ENCODE measurements at regions not wholly inside any gene's neighbourhood (a gene's known extent, or its start where the extent isn't known, plus 50 kb on each side); places are given as distances from the start of the nearest gene placed in this dataset.

DNA sequence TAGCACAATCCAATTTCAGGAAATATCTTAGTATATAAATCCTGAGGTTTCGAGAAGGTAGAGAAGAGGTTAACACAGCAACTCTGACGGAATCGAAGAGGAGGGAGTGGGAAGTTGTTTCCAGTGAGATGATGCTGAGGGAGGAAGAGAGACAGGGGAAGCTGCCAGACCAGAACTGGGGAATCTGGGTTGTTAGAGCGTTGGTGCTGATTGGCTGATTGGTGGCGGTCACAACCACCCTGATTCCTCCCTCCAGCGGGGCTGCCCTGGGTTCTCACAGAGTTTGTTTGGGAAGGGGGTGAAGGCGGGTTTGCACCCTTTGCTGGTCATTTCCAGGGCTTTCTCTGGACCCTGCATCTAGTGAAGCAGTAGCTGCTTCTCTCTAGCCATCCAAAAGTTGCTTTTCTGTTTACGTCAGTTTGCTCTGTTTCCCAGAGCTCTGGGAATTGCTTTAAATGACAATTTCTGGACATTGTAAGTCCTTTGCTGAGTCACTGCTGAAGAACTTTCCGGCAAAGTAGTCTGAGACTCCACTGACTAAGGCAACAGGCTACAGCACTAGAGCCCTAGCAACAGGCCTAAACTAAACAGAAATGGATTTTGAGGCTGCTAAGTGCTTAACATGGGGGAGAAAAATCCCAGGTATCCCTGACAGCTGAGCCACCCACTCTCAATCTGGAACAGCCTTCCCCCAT, 90.1 kb downstream of the TENT5C start:
- TF ChIP-seq POLR2A (IDR thresholded peaks at IDR 0.05; ENCODE audit: low read depth, low read length) (peak; percentile 19; the same call in 1 of the 2 replicates), SMC3 (IDR thresholded peaks at IDR 0.05; ENCODE audit: low read depth, low read length) (no peak; the same call in 1 of the 2 replicates)
- TF ChIP-seq, protein P1, sequence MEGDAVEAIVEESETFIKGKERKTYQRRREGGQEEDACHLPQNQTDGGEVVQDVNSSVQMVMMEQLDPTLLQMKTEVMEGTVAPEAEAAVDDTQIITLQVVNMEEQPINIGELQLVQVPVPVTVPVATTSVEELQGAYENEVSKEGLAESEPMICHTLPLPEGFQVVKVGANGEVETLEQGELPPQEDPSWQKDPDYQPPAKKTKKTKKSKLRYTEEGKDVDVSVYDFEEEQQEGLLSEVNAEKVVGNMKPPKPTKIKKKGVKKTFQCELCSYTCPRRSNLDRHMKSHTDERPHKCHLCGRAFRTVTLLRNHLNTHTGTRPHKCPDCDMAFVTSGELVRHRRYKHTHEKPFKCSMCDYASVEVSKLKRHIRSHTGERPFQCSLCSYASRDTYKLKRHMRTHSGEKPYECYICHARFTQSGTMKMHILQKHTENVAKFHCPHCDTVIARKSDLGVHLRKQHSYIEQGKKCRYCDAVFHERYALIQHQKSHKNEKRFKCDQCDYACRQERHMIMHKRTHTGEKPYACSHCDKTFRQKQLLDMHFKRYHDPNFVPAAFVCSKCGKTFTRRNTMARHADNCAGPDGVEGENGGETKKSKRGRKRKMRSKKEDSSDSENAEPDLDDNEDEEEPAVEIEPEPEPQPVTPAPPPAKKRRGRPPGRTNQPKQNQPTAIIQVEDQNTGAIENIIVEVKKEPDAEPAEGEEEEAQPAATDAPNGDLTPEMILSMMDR (conservative IDR thresholded peaks at IDR 0.05; ENCODE audit: low read depth, low read length): no peak

Measured in IMR-90 (cell line).